ENCODE measurements at regions not wholly inside any gene's neighbourhood (a gene's known extent, or its start where the extent isn't known, plus 50 kb on each side); places are given as distances from the start of the nearest gene placed in this dataset.

DNA sequence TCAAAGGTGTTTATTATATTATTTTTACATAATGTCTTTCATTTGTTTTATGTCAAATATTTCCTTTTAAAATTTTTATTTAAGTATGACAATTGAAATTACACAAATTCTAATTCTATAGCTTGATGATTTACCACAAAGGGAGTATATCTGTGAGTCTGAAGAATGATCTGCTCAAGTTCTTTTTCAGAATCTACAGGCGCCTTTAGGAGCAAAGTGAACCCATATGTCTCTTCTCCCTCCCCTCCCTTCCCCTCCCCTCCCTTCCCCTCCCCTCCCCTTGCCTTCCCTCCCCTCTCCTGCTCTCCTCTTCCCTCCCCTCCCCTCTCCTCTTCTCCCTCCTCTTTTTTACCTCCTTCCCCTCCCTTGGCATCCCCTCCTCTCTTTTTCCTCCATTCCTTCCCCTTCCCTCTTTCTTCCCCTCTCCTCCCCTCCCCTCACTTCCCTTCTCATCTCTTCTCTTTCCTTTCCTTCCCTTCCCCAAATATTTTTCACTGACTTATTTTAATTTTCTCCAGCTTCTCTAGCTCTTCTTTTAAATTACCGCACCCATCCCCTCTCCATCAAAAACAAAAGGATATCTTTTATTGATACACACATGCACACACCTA is 495.3 kb upstream of the PIK3R1 start:
- DNase-seq (ENCODE audit: low spot score), result no peak

DNA sequence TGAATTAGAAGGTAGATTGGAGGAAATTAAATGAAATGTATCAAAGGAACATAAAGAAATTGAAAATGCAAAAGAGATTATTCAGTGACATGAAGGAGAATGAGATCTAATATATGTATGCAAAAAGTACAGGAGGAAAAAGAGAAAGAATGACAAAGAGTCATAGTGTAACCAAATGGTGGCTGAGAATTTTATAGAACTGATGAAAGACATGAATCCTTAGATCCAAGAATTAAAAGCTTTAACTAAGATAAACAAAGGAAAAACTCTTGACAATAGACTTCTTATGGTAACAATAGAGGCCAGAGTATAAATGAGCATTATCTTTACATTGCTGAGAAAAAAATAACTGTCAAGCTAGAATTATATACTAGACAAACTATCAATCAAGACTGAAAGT is 505.4 kb upstream of the CD180 start:
- no peak for DNase-seq (ENCODE audit: low spot score)

DNA sequence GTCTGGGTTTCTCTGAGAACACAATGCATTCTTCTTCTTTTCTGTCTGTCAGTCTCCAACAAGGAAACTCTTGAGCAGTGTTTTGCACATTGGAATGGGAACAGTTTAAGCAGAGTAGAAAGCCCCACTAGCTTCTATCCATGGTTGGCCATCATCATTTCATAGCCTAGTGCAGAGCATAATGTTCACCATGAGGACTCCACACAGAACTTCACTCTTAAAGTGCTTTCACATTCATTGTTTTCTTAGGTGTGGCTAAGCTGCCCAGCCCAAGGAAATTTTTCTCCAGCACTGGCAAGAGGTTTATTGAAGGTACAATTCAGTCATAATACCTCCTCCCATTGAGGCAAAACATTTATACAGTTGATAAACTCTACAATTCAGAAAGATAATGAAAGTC is 503.0 kb upstream of the CD180 start:
- DNase-seq (ENCODE audit: low spot score), result no peak

DNA sequence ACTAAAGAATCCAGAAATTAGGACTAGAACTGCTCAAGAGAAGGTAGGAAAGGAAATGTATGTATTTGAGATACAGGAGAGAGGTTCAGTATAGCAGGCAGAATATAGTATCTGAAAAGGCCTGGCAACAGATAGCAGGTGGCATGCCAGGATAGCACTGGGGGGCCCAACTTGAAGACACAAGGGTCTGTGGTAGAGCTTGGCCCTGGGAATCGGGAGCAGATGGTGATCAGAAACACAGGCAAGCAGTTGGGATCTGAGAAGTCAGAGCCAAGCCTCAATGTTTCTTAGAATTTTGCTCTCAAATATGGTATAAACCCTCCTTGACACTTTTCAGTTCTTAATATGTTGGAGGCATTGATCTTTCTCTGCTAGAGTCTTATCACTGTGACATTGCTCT is 499.8 kb upstream of the CD180 start:
- no peak for DNase-seq (ENCODE audit: low spot score)

DNA sequence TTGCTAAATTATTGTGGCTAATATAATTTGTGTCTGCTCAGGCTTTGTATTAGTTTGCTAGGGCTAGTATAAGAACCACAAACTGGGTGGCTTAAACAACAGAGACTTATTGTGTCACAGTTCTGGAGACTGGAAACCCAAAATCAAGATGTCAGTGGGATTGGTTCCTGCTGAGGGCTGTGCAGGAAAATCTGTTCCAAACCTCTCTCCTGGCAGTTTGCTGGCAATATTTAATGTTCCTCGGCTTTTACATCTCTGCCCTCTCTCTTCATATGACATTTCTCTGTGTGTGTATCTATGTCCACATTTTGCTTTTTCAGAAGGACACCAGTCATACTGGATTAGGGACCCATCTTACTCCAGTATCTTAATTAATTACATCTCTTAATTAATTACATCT is 498.8 kb upstream of the CD180 start:
- no peak for DNase-seq (ENCODE audit: low spot score)

DNA sequence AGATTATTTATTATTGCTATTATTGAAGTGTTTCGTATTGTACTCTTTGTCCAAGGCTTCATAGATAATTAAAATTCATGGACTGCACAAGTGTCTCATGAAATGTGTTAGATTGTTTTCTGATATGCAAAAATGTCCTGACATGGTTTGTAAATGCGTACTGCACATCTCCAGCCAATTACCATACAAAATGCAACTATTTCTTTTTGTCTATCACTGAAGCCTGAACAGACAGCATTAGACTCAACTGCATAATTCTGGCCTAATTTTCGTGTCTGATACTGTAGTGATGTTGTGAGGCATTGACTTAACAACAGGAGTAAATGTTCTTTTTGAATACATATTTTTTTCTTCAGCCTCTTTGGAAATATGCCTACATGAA is 498.2 kb upstream of the CD180 start:
- DNase-seq (ENCODE audit: low spot score), result no peak

DNA sequence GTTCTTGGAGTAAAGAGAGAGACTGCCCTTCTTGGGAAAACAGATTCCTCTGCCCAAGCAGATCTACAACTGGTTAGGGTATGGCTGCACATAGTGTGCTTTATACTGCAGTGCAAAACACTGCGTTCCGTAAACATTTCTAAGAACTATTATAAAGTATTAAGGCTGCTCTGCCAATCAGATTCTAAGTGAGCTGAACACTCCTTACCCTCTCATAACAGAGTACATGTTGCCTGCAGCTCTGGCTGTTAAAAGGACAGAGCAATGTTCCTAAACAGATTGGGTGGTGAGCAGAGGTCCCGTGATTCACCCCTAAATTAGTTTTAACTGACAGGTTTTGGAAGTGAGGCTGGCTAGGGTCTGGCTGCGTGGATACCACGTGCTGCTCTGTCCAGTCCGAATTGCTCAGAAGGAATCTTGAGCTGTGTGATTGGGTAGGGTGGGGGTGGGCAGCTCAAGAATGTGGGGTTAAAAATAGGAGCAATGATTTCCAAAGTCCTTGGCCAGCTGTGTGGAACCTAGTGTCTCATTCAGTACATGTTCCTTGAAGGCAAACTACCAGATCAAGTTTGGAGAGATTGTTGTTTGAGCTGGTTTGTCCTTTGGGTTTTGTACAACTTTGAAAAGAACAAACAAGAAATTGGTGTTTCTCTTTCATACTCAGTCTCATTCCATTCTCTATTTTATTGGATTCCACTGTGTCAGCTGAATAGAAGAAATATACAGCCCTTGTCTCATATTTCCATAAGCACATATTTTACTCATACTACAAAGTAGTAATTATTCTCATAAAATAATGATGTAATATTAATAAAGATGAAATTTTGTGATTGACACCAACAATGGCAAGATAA is 497.6 kb upstream of the CD180 start:
- DNase-seq (ENCODE audit: low spot score), result no peak

DNA sequence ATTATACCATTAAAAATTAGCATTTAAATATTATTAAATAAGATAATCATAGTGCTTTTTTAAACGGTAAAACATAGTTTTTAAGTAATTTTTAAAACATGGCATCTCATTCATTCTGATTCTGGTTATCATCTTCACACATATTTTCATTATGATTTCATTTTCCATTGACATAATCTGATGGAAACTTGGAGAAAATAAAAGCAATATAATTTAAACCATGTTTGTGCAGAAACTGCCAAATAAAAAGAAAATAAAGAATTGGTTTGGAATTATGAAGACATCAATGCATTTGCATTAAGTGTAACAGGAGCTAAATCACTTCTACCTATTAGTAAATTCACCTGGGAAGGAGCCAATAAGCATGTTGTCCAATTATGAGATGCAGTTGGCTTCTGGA is 490.1 kb upstream of the CD180 start:
- DNase-seq (ENCODE audit: low spot score), result no peak

DNA sequence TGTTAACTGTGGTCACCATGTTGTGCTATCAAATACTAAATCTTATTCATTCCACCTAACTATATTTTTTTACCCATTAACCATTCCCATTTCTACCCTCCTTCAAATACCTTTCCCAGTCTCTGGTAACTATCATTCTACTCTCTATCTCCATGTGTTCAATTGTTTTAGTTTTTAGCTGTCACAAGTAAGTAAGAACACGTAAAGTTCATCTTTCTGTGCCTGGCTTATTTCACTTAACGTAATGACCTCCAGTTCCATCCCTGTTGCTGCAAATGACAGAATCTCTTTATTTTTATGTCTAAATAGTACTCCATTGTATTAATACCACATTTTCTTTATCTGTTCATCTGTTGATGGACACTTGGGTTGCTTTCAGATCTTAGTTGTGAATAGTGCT is 485.1 kb upstream of the CD180 start:
- DNase-seq (ENCODE audit: low spot score), result no peak

DNA sequence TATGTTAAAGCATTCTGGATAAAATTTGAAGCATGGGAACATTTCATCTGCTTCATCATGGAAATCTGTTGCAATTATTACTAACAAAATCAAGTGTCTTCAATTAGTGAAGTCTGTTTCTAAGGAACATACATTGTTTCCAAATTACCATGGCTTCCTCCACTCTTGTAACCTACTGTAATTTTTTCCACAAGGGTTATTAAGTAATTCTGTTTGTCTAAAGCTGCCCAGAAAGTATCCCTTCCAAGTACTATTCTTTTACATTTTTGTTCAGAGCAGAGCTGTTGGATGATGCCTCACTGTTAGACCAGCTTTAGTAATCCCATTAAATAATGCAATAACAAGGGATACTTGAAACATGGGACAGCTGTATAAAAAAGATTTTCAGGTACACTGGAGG is 483.5 kb upstream of the CD180 start:
- no peak for DNase-seq (ENCODE audit: low spot score)

DNA sequence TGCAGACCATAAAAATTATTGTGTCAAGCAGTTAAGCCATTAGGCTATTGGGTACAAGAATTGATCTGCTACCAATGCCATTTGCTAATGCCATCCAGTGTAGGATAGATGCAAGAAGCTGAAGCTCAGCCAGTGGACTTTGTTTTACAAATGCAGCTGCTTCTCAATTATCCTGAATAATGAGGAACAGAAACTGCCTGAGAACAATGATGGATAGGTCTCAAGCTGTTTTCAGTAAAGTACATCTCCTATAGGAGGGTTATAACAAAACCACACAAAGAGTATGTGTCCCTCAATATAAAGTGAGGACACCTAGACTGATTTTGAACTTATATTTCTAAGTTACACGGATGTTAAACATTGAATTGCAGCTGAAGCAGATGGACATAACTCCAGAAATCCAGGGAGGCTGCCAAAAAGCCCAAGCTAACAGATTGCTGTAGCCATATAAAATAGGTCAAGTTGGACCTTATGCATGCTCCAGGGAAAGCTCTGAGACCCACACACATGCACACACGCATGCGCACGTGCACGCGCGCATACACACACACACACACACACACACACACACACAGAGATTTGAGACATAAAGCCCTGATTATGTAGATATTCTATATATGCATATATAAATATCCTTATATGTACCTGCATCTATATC is 482.7 kb upstream of the CD180 start:
- no peak for DNase-seq (ENCODE audit: low spot score)

DNA sequence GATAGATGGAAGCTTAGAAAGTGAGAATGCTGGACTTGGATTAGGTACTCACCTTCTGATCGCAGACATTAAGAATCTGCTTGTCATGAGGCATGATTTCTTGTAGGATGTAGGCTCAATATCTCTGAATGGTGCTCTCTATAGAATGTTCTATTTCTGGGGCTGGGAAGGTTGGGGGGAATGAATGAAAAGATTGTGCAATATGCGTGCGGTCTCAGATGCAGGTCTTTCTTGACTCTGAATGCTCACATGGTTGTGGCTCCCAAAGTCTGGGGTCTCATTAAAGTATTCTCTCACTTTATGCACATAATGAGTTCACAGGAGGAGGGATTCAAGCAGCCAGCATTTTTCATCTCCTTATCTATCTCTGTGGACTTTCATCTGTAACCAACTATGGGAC is 482.0 kb upstream of the CD180 start:
- DNase-seq (ENCODE audit: low spot score), result no peak

DNA sequence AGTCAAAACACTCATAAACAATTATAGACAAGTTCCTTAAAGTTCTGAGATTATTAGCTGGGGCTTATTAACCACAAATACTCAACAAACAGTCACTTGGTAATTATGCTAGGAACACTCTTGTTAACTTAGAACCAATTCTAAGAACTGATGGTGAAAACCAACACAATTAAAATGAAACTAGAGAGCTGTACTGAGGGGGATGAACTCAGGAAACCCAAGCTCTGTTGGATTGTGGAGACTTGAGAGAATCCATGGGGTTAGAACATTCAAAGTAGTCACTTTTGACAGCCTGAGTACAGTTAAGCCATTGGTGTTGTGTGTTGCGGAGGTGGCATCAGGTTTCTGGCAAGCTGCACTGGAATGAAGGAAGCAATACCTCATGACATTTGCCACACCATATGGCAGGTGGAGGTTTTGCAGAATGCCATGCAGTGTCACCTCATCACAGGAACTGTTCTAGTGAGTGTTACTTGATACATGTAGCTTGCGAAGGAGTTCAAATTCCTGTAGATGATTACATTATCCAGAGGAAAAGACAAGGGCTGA is 480.9 kb upstream of the CD180 start:
- no peak for DNase-seq (ENCODE audit: low spot score)

DNA sequence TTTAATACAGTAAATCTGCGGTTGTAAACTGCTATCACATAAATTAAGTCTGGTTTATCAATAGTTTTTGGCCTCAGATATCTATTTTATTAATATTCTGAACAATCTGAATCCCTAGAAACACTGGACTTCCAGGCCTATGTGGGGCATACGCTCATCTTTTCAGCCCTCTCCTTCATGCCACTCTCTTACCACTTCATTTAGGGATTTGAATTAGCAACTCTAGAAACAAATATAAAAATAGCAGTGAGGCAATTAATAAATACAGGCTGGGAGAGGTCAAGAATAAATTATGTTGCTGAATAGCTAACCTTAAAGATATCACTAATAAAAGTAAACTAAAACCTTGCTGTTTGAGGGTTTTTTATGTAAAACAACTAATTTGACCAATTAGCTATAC is 480.3 kb upstream of the CD180 start:
- no peak for DNase-seq (ENCODE audit: low spot score)

DNA sequence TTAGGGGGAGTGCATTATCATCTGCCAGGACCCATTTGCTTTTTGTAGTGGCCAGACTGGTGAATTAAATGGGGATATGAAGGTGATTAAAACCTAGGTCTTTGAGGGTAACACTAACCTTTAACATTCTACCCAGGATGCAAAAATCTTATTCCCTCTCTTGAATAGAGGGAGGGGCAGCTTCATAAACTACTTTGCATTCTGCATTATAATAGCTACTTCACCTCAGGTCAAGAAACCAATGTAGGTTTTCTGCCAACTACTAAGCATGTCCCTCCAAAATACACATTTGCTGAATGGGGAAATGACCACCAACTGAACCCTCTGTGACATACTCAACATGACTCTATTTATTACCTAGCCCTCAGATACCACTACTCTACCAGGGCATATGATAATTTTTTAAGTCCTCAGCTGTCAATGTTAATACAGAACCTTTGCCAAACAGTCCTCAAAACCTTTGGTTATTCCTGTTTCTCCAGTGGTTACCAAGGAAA is 477.6 kb upstream of the CD180 start:
- DNase-seq (ENCODE audit: low spot score), result no peak

DNA sequence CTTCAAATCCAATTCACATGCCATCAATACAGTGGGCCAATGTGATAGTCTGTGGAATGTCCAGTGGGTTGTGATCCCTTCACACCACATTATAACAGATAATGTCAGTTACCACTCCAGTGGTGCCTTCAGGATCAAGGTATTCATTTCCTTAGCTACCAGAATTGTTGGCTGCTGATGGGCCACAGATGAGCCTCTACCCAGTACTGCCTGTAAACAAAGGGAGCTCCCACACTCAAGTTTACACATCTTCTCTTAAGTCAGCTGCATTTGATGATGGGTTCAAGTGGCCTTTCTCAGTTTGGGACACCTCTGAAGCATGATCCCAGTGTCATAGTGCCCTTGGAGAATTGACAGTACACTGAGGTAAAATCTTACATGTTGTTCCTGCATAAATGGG is 477.0 kb upstream of the CD180 start:
- no peak for DNase-seq (ENCODE audit: low spot score)

DNA sequence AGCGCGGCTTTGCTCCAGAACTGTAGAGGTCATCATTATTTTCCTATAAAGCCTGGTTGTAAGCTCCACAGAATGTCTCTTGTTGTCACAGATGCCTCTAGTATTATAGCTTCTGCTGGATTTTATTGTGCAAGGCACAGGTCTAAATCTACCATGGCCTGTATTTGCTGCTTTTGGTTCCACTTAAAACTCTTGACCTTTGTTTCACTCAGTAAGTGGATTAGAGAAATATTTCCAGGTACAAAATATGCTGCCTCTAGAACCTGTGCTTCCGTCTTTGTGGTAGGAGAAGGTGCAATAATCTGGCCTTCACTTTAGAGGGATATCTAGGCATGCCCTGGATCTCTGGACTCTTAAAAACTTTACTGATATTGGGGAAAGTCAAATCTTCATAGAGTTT is 476.6 kb upstream of the CD180 start:
- no peak for DNase-seq (ENCODE audit: low spot score)

DNA sequence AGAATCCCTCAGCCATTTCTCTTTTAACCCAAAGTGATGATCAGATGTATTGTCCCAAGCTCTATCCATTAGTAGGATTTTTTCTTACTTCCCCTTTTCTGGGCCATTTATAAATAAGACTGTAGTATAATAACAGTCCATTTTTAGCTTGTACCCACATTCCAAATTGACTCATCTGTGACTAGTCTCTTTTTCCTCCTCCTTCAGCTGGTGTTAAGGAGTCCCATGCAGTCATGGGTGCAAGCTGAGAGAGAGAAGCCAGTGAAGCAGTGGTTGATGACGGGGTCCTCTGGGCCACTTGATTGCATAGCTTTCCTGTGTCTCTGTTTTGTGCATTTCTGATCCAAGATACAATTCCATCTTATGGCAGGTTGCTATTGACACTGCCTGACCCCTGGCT is 476.0 kb upstream of the CD180 start:
- DNase-seq (ENCODE audit: low spot score), result no peak

DNA sequence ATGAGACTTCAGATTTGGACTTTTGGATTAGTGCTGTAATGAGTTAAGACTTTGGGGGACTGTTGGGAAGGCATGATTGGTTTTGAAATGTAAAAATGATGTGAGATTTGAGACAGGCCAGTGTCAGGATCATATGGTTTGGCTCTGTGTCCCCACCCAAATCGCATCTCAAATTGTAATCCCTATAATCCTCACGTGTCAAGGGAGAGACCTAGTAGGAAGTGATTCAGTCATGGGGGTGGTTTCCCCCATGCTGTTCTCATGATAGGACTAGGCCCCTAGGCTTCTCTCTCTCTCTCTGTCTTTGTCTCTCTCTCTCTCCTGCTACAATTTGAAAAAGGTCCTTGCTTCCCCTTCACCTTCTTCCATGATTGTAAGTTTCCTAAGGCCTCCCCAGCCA is 473.3 kb upstream of the CD180 start:
- no peak for DNase-seq (ENCODE audit: low spot score)

DNA sequence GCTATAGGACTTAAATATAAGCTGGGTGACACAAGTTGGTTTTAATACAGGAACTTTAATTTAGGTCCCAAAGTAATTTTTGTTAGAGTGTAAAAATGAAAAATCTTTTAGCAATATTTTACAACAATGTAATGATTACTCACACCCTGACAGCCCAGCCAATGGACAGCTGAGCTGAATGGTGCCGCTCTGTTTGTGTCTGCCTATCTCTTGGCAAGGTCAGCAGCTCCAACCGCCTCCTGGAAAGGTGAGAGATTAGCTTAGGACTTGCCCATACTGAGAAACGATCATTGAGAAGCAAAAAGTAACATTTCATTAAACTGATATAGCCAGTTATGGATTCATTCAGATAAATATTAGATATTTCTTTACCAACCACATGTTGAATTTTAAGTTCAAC is 463.6 kb upstream of the CD180 start:
- no peak for DNase-seq (ENCODE audit: low spot score)

DNA sequence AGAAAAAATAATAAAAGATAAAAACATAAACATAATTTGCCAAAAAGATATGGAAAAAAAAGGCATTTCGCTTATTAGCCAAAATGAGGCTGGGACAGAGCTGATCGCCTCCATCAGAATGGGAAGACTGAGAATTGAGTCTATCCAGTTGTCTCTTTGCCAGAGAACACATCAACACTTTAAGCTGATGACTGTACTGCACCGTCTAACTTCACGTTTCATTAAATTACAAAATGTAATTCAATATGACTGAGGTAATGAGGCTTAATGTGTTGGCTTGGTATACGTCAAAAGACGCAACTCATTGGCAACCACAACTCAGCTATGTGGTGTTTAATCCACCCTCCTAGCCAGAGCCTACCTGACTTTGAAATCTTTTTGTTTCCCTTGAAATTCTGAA is 462.7 kb upstream of the CD180 start:
- no peak for DNase-seq (ENCODE audit: low spot score)

DNA sequence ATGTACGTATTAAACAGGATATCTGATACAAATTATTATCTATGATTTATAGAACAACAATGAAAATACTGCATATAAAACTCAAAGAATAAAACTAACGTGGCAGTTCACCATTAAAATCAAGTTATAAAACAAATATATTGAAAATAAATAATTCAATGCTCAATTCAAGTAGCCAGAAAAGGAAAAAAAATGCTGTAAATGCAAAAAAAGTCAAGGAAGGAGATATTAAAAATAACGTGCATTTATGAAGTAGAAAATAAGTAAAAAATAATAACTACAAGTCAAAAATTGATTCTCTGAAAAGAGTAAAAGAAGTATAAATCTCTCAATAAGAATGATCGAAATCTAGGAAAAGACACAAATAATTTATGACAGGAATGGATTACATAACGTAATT is 460.5 kb upstream of the CD180 start:
- no peak for DNase-seq (ENCODE audit: low spot score)
